ENCODE measurements at regions not wholly inside any gene's neighbourhood (a gene's known extent, or its start where the extent isn't known, plus 50 kb on each side); places are given as distances from the start of the nearest gene placed in this dataset.
"Not testable (repeated sequence)": the region's sequence is repeated elsewhere in the genome, so short reads cannot be mapped to it uniquely, and the experiment has no call there.

GRCh38 chr14:34139160-34140121 lies 188.6 kb upstream of the EGLN3 start:
- not testable (repeated sequence) for TF ChIP-seq CTCF, EZH2phosphoT487 (IDR thresholded peaks at IDR 0.05)
